Pancreas (tissue), 10 donors: ENCODE measurements at regions not wholly inside any gene's neighbourhood (a gene's known extent, or its start where the extent isn't known, plus 50 kb on each side); places are given as distances from the start of the nearest gene placed in this dataset.

Experiments used
- ATAC-seq, 4 donors: fragments of 200-7000 bp; cut with Tn5 transposase; one replicate each; pipeline versions ENCODE4 v1.8.0 to v1.9.1; 2020; ENCODE audit warnings: mild to moderate bottlenecking in 4 of 4, moderate library complexity in 4 of 4
- DNase-seq, 6 donors: peaks; one replicate each; pipeline ENCODE4 v3.0.0-alpha.2; 2020
- FAIRE-seq: peaks from 2 replicates; lab custom pipeline; 2012; peaks lifted over from hg19 to GRCh38; lab: Jason Lieb, UNC
- H3K27ac ChIP-seq, 4 donors: fragments of 200-600 bp; sonication (generic); 1 replicate in 3 of 4; 2 replicates in 1 of 4; pipeline versions ENCODE4 v1.5.0 to v1.8.0; 2020
- H3K27me3 ChIP-seq, 4 donors: fragments of 200-600 bp; one replicate each; pipeline ENCODE4 v1.8.0; 2021
- H3K36me3 ChIP-seq, 3 donors: fragments of 200-600 bp; sonication (generic) in 1 of 3; one replicate each; pipeline versions ENCODE4 v1.5.0 to v1.8.0; 2020 to 2021
- H3K4me1 ChIP-seq, 3 donors: fragments of 200-600 bp; one replicate each; pipeline ENCODE4 v1.8.0; 2021
- H3K4me3 ChIP-seq, 4 donors: fragments of 200-600 bp; sonication (generic) in 2 of 4; one replicate each; pipeline versions ENCODE4 v1.5.0 to v1.8.0; 2020 to 2021
- H3K9me3 ChIP-seq, 4 donors: fragments of 200-600 bp; one replicate each; pipeline ENCODE4 v1.8.0; 2021
- CTCF ChIP-seq, 4 donors: fragments of 200-600 bp; sonication (generic) in 3 of 4; IDR thresholded peaks; one replicate each; pipeline versions ENCODE4 v1.5.0 to v1.8.0; 2021; ENCODE audit warnings: antibody characterized with exemption in 4 of 4
- WGBS, 2 donors: extraction: QIAGEN DNeasy Blood & Tissue Kit; methylation state at CpG; one replicate each; pipeline ENCODE4 v1.1.7; 2013; 5-methylcytosine and 5-hydroxymethylcytosine counted together
- intact Hi-C, 3 donors: fragments of 100-400 bp; cut with DNase I; formaldehyde crosslinking; loops; one replicate each; pipeline versions ENCODE4 v1.11.1 to v1.14.2; 2022
- donor health status: healthy with polysubstance abuse.
- donor health status: DM: no; HTN: no; CAD: no; lungs with moderate emphysema.
- donor health status: DM: no; HTN: no; CAD: no.
- donor health status: control.
- donor health status: control.
- donor health status: Bipolar disorder and iron deficiency.
- donor health status: DM: yes; HTN: yes; CAD: no.
- donor health status: DM: no; HTN: no; CAD: no.
- donor health status: DM: no; HTN: no; CAD: no.
- donor health status: DM: yes; HTN: yes; CAD: no.

- no peak for DNase-seq
These were observed 159.1 kb upstream of the KIT start for GRCh38 chr4:54498661-54499111.

GRCh38 chr4:54499308-54500074 lies 158.3 kb upstream of the KIT start:
- no peak for FAIRE-seq
- 27 to 32% methylated on average over 7 of the region's 7 CpGs for WGBS, 2 donors
- TF ChIP-seq CTCF (IDR thresholded peaks at IDR 0.05), result no peak

More at GRCh38 chr4:54498661-54499111, 159.1 kb upstream of the KIT start:
- Histone ChIP-seq H3K27ac (no peak overlapping the region), H3K36me3 (no peaks in the 10 kb centered on the region), H3K4me1 (no peaks in the 10 kb centered on the region), H3K27me3 (no peaks in the 10 kb centered on the region), H3K4me3 (no peak overlapping the region), H3K9me3 (no peaks in the 10 kb centered on the region)
- ATAC-seq (no peak), FAIRE-seq (no peak)
- no peak for TF ChIP-seq CTCF (IDR thresholded peaks at IDR 0.05)
- WGBS, 2 donors, result 36 to 50% methylated on average over 1 of the region's 1 CpG
- intact Hi-C loops, result no loop called here

GRCh38 chr4:54505362-54505761 lies 152.4 kb upstream of the KIT start:
- Histone ChIP-seq H3K27ac (no peak overlapping the region), H3K36me3 (no peaks in the 10 kb centered on the region), H3K4me1 (no peaks in the 10 kb centered on the region), H3K27me3 (no peaks in the 10 kb centered on the region), H3K4me3 (no peak overlapping the region), H3K9me3 (no peaks in the 10 kb centered on the region)
- TF ChIP-seq CTCF (IDR thresholded peaks at IDR 0.05), result no peak
- FAIRE-seq (no peak), ATAC-seq (no peak), DNase-seq (no peak)
- intact Hi-C loops, result no loop called here

More at GRCh38 chr4:54499308-54500074, 158.3 kb upstream of the KIT start:
- intact Hi-C loops, result no loop called here
- Histone ChIP-seq H3K27ac (no peak overlapping the region), H3K4me1 (no peaks in the 10 kb centered on the region), H3K36me3 (no peaks in the 10 kb centered on the region), H3K9me3 (no peaks in the 10 kb centered on the region), H3K4me3 (no peak overlapping the region), H3K27me3 (no peaks in the 10 kb centered on the region)
- no peak for ATAC-seq
- DNase-seq, result no peak

- 70 to 76% methylated on average over 7 of the region's 7 CpGs for WGBS, 2 donors
- FAIRE-seq (no peak), DNase-seq (no peak), ATAC-seq (no peak)
- Histone ChIP-seq H3K4me3 (no peak overlapping the region), H3K27ac (no peak overlapping the region), H3K4me1 (no peaks in the 10 kb centered on the region), H3K9me3 (no peaks in the 10 kb centered on the region), H3K27me3 (no peaks in the 10 kb centered on the region), H3K36me3 (no peaks in the 10 kb centered on the region)
- TF ChIP-seq CTCF (IDR thresholded peaks at IDR 0.05), result no peak
- intact Hi-C loops, result no loop called here
These were observed 151.8 kb upstream of the KIT start for GRCh38 chr4:54505996-54506395.

- H3K4me3 ChIP-seq, result no peak overlapping the region
- DNase-seq, result no peak
- ATAC-seq, result no peak
- H3K27ac ChIP-seq, result no peak overlapping the region
- TF ChIP-seq CTCF (IDR thresholded peaks at IDR 0.05), result no peak
- H3K4me1 ChIP-seq, result no peaks in the 10 kb centered on the region
- 46 to 50% methylated on average over 6 of the region's 6 CpGs for WGBS, 2 donors
- no peaks in the 10 kb centered on the region for H3K36me3 ChIP-seq
- intact Hi-C loops, result no loop called here
- H3K9me3 ChIP-seq, result no peaks in the 10 kb centered on the region
- H3K27me3 ChIP-seq, result no peaks in the 10 kb centered on the region
- no peak for FAIRE-seq
These were observed 148.7 kb upstream of the KIT start for GRCh38 chr4:54509057-54509456.
